ENCODE measurements at regions not wholly inside any gene's neighbourhood (a gene's known extent, or its start where the extent isn't known, plus 50 kb on each side); places are given as distances from the start of the nearest gene placed in this dataset.

GRCh38 chr14:25117342-25117741 is 67.4 kb upstream of the STXBP6 start:
- no peak overlapping the region for H3K4me3 ChIP-seq (ENCODE audit: low read depth, low read length)
- CTCF ChIA-PET: no interaction called here
- TF ChIP-seq, protein P1, sequence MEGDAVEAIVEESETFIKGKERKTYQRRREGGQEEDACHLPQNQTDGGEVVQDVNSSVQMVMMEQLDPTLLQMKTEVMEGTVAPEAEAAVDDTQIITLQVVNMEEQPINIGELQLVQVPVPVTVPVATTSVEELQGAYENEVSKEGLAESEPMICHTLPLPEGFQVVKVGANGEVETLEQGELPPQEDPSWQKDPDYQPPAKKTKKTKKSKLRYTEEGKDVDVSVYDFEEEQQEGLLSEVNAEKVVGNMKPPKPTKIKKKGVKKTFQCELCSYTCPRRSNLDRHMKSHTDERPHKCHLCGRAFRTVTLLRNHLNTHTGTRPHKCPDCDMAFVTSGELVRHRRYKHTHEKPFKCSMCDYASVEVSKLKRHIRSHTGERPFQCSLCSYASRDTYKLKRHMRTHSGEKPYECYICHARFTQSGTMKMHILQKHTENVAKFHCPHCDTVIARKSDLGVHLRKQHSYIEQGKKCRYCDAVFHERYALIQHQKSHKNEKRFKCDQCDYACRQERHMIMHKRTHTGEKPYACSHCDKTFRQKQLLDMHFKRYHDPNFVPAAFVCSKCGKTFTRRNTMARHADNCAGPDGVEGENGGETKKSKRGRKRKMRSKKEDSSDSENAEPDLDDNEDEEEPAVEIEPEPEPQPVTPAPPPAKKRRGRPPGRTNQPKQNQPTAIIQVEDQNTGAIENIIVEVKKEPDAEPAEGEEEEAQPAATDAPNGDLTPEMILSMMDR (IDR thresholded peaks at IDR 0.05; ENCODE audit: insufficient read depth, low read length, missing control alignments): no peak
- POLR2A ChIA-PET: no interaction called here
- DNase-seq (ENCODE audit: low read depth, low spot score): no peak

DNA sequence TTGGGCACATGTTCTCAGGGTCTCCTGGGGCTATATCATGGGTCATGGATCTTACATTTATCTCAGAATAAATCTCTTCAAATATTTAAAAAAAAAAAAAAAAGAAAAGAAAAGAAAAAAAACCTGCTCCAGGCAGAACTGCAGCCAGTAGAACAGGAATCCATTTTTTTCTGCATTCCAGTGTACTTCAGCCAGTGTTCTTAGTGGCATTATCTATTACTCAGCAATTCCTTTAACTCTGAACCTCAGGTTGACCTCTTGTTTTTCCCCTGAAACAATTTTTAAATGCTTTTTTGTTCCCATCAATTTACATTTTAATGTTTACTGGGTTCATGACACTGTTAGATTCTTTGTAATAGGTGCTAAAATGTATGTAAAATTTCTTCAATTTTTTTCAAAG is 66.7 kb upstream of the STXBP6 start:
- H3K4me3 ChIP-seq (ENCODE audit: low read depth, low read length): no peak overlapping the region
- TF ChIP-seq, protein P1 (IDR thresholded peaks at IDR 0.05; ENCODE audit: insufficient read depth, low read length, missing control alignments): no peak
- ChIA-PET CTCF (no interaction called here), POLR2A (no interaction called here)
- DNase-seq (ENCODE audit: low read depth, low spot score): no peak

DNA sequence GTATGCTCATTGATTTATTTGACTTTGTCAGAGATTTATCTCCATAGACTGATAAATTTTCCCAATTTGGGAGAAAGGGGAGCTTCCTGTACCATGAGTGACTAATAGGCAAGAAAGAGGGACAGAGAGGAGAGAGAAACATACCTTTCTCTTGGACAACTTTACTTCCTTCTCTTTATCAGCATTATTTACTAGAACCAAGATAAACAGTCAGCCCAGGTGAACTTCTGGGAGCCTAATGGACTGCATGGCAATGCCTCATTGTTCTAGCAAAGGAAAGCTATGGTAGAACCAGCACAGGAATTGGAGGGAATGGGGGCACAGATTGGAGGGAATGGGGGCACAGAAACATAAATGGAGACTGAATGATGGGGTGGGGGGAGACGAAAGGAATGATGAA is 63.4 kb upstream of the STXBP6 start:
- TF ChIP-seq, protein P1 (IDR thresholded peaks at IDR 0.05; ENCODE audit: insufficient read depth, low read length, missing control alignments): no peak
- H3K4me3 ChIP-seq (ENCODE audit: low read depth, low read length): no peak overlapping the region
- ChIA-PET POLR2A (no interaction called here), CTCF (no interaction called here)
- no peak for DNase-seq (ENCODE audit: low read depth, low spot score)

GRCh38 chr14:25111061-25111601 is 61.2 kb upstream of the STXBP6 start:
- peak; percentile 36 for DNase-seq (ENCODE audit: low read depth, low spot score)
- TF ChIP-seq, protein P1 (IDR thresholded peaks at IDR 0.05; ENCODE audit: insufficient read depth, low read length, missing control alignments): no peak
- H3K4me3 ChIP-seq (ENCODE audit: low read depth, low read length): no peak overlapping the region
- ChIA-PET CTCF (no interaction called here), POLR2A (no interaction called here)

- TF ChIP-seq, protein P1 (IDR thresholded peaks at IDR 0.05; ENCODE audit: insufficient read depth, low read length, missing control alignments): no peak
- POLR2A ChIA-PET: no interaction called here
- H3K4me3 ChIP-seq (ENCODE audit: low read depth, low read length): no peak overlapping the region
- no peak for DNase-seq (ENCODE audit: low read depth, low spot score)
- CTCF ChIA-PET: no interaction called here
Measured at GRCh38 chr14:25110106-25110505, 60.2 kb upstream of the STXBP6 start.

- H3K4me3 ChIP-seq (ENCODE audit: low read depth, low read length): no peak overlapping the region
- CTCF ChIA-PET: no interaction called here
- POLR2A ChIA-PET: no interaction called here
- TF ChIP-seq, protein P1 (IDR thresholded peaks at IDR 0.05; ENCODE audit: insufficient read depth, low read length, missing control alignments): no peak
- DNase-seq (ENCODE audit: low read depth, low spot score): no peak
Measured at GRCh38 chr14:25108959-25109358, 59.0 kb upstream of the STXBP6 start.

Measured in AG04449 (cell line).